Ammon's horn (tissue), 1 donor: ENCODE measurements at regions not wholly inside any gene's neighbourhood (a gene's known extent, or its start where the extent isn't known, plus 50 kb on each side); places are given as distances from the start of the nearest gene placed in this dataset.

Source experiments
- DNase-seq: peaks from one replicate; pipeline ENCODE4 v3.0.0-alpha.2; 2016; ENCODE audit warnings: low spot score

GRCh38 chr7:54956865-54957264 lies 62.0 kb upstream of the EGFR start:
- no peak for DNase-seq

- no peak for DNase-seq
These were observed 58.3 kb upstream of the EGFR start for GRCh38 chr7:54960517-54960916.

- no peak for DNase-seq
These were observed 57.4 kb upstream of the EGFR start for GRCh38 chr7:54961391-54961790.

GRCh38 chr7:54963155-54963554 lies 55.7 kb upstream of the EGFR start:
- no peak for DNase-seq

GRCh38 chr7:54964136-54964535 lies 54.7 kb upstream of the EGFR start:
- no peak for DNase-seq

GRCh38 chr7:54967377-54967776 lies 51.4 kb upstream of the EGFR start:
- DNase-seq = no peak

GRCh38 chr7:54968018-54968417 lies 50.8 kb upstream of the EGFR start:
- DNase-seq = no peak
